ENCODE measurements at regions not wholly inside any gene's neighbourhood (a gene's known extent, or its start where the extent isn't known, plus 50 kb on each side); places are given as distances from the start of the nearest gene placed in this dataset.

GRCh38 chr1:56436296-56436695 is 143.1 kb downstream of the PLPP3 start:
- TF ChIP-seq CTCF (IDR thresholded peaks at IDR 0.05) (no peak), ZFX (IDR thresholded peaks at IDR 0.05; ENCODE audit: borderline replicate concordance) (no peak)

Measured in 22Rv1 (cell line).